Uterus (tissue), 3 donors: ENCODE measurements at regions not wholly inside any gene's neighbourhood (a gene's known extent, or its start where the extent isn't known, plus 50 kb on each side); places are given as distances from the start of the nearest gene placed in this dataset.

Source experiments
- DNase-seq, 2 donors: peaks; one replicate each; pipeline ENCODE4 v3.0.0-alpha.2; 2019 to 2020
- H3K27ac ChIP-seq, 2 donors: fragments of 200-600 bp; sonication (generic); 1 replicate in 1 of 2; 2 replicates in 1 of 2; pipeline ENCODE4 v1.5.1; 2016 to 2018
- H3K27me3 ChIP-seq, 2 donors: fragments of 200-600 bp; sonication (generic); one replicate each; pipeline ENCODE4 v1.5.1; 2018 to 2019; ENCODE audit warnings: control low read depth in 1 of 2
- H3K36me3 ChIP-seq, 2 donors: fragments of 200-600 bp; sonication (generic); one replicate each; pipeline ENCODE4 v1.5.1; 2019; ENCODE audit warnings: control low read depth in 1 of 2
- H3K4me1 ChIP-seq, 2 donors: fragments of 200-600 bp; sonication (generic); one replicate each; pipeline ENCODE4 v1.5.1; 2018 to 2019; ENCODE audit warnings: control low read depth in 1 of 2
- H3K4me3 ChIP-seq, 2 donors: fragments of 200-600 bp; sonication (generic); 1 replicate in 1 of 2; 2 replicates in 1 of 2; pipeline ENCODE4 v1.5.1; 2018 to 2019; ENCODE audit warnings: mild to moderate bottlenecking in 1 of 2
- H3K9me3 ChIP-seq, 2 donors: fragments of 200-600 bp; sonication (generic); one replicate each; pipeline ENCODE4 v1.5.1; 2019; ENCODE audit warnings: control low read depth in 1 of 2
- CTCF ChIP-seq, 4 experiments: fragments of 200-600 bp in 2 of 4; fragments of 450-650 bp in 2 of 4; sonication (generic) in 2 of 4; IDR thresholded peaks; one replicate each; pipeline ENCODE4 v1.5.1; 2016 to 2019; ENCODE audit warnings: antibody characterized with exemption in 4 of 4, mild to moderate bottlenecking in 2 of 4, moderate library complexity in 1 of 4
- POLR2A ChIP-seq, 2 donors: fragments of 450-650 bp; IDR thresholded peaks; one replicate each; pipeline ENCODE4 v1.6.1; 2016; ENCODE audit warnings: antibody characterized with exemption in 2 of 2, mild to moderate bottlenecking in 1 of 2, moderate library complexity in 1 of 2
- intact Hi-C: fragments of 100-400 bp; cut with DNase I; formaldehyde crosslinking; loops from one replicate; pipeline ENCODE4 v1.15.1; 2023; ENCODE audit warnings: low total_unique reads
- donor health status: DM: yes; HTN: yes; CAD: no.

- intact Hi-C loops: no loop called here
- Histone ChIP-seq H3K27me3 (peaks cover 0 to 5% of the 10 kb centered on the region in 2 donors), H3K36me3 (no peaks in the 10 kb centered on the region), H3K27ac (no peak overlapping the region), H3K4me1 (no peaks in the 10 kb centered on the region), H3K9me3 (no peaks in the 10 kb centered on the region), H3K4me3 (no peak overlapping the region)
- no peak for DNase-seq
- TF ChIP-seq CTCF (IDR thresholded peaks at IDR 0.05): no peak
- TF ChIP-seq POLR2A (IDR thresholded peaks at IDR 0.05): no peak
These were observed 1975.1 kb upstream of the AGA start for GRCh38 chr4:179417357-179417756.

- intact Hi-C loops: no loop called here
- Histone ChIP-seq H3K4me3 (no peak overlapping the region), H3K4me1 (no peaks in the 10 kb centered on the region), H3K27ac (no peak overlapping the region), H3K36me3 (no peaks in the 10 kb centered on the region), H3K9me3 (no peaks in the 10 kb centered on the region), H3K27me3 (no peaks in the 10 kb centered on the region)
- no peak for TF ChIP-seq CTCF (IDR thresholded peaks at IDR 0.05)
- no peak for TF ChIP-seq POLR2A (IDR thresholded peaks at IDR 0.05)
- DNase-seq: no peak
These were observed 1995.7 kb upstream of the AGA start for GRCh38 chr4:179437962-179438361.

GRCh38 chr4:179441596-179441995 lies 1999.4 kb upstream of the AGA start:
- Histone ChIP-seq H3K4me1 (no peaks in the 10 kb centered on the region), H3K36me3 (no peaks in the 10 kb centered on the region), H3K27ac (no peak overlapping the region), H3K27me3 (no peaks in the 10 kb centered on the region), H3K9me3 (no peaks in the 10 kb centered on the region), H3K4me3 (no peak overlapping the region)
- no peak for TF ChIP-seq POLR2A (IDR thresholded peaks at IDR 0.05)
- TF ChIP-seq CTCF (IDR thresholded peaks at IDR 0.05): no peak
- DNase-seq: no peak
- intact Hi-C loops: no loop called here

GRCh38 chr4:179447308-179447707 lies 2005.1 kb upstream of the AGA start:
- Histone ChIP-seq H3K27ac (no peak overlapping the region), H3K36me3 (no peaks in the 10 kb centered on the region), H3K27me3 (no peaks in the 10 kb centered on the region), H3K9me3 (no peaks in the 10 kb centered on the region), H3K4me1 (no peaks in the 10 kb centered on the region), H3K4me3 (no peak overlapping the region)
- intact Hi-C loops: no loop called here
- TF ChIP-seq POLR2A (IDR thresholded peaks at IDR 0.05) (no peak), CTCF (IDR thresholded peaks at IDR 0.05) (no peak)
- DNase-seq: no peak

- no peaks in the 10 kb centered on the region for H3K4me1 ChIP-seq
- H3K27me3 ChIP-seq: no peaks in the 10 kb centered on the region
- H3K27ac ChIP-seq: no peak overlapping the region
- no peak for DNase-seq
- no peak for TF ChIP-seq CTCF (IDR thresholded peaks at IDR 0.05)
- TF ChIP-seq POLR2A (IDR thresholded peaks at IDR 0.05): no peak
- H3K9me3 ChIP-seq: no peaks in the 10 kb centered on the region
- H3K36me3 ChIP-seq: no peaks in the 10 kb centered on the region
- H3K4me3 ChIP-seq: no peak overlapping the region
- intact Hi-C loops: no loop called here
These were observed 2023.0 kb upstream of the AGA start for GRCh38 chr4:179465131-179465797.
